PC-3 (cell line): ENCODE measurements at regions not wholly inside any gene's neighbourhood (a gene's known extent, or its start where the extent isn't known, plus 50 kb on each side); places are given as distances from the start of the nearest gene placed in this dataset.

Source experiments
- CTCF ChIP-seq: fragments of 300-600 bp; sonication (generic); conservative IDR thresholded peaks from 2 replicates; pipeline ENCODE4 v1.5.1; 2017; ENCODE audit warnings: antibody characterized with exemption, low read depth, mild to moderate bottlenecking, low read length
- EZH2phosphoT487 ChIP-seq: fragments of 300-600 bp; sonication (generic); IDR thresholded peaks from 2 replicates; pipeline ENCODE4 v1.6.1; 2018; ENCODE audit warnings: mild to moderate bottlenecking, antibody characterized with exemption, low read length, borderline replicate concordance

GRCh38 chrX:142499992-142500391 is 294.9 kb upstream of the MAGEC2 start:
- no peak for TF ChIP-seq CTCF
- no peak for TF ChIP-seq EZH2phosphoT487
